SK-N-SH (cell line): ENCODE measurements at regions not wholly inside any gene's neighbourhood (a gene's known extent, or its start where the extent isn't known, plus 50 kb on each side); places are given as distances from the start of the nearest gene placed in this dataset.
"Not testable (repeated sequence)": the region's sequence is repeated elsewhere in the genome, so short reads cannot be mapped to it uniquely, and the experiment has no call there.

Experiments
- CTCF ChIA-PET: fragments of 300-600, 350-600 bp; formaldehyde crosslinking; extraction: SDS; loops from one replicate; lab custom pipeline; 2021; lab: Yijun Ruan, JAX
- POLR2A ChIA-PET: fragments of 350-600 bp; sonication (Branson Sonifier 250); formaldehyde crosslinking; extraction: SDS; loops from one replicate; lab custom pipeline; 2020; ENCODE audit warnings: antibody characterized with exemption, inconsistent platforms; lab: Yijun Ruan, JAX
- DNase-seq: peaks from one replicate; pipeline ENCODE4 v3.0.0; 2012
- H2AFZ ChIP-seq: fragments of 200-600 bp; sonication (generic); 2 replicates; pipeline ENCODE4 v1.8.1; 2016; ENCODE audit warnings: antibody characterized with exemption, mild to moderate bottlenecking, low read depth
- H3F3A ChIP-seq: fragments of 200-600 bp; sonication (generic); replicated peaks from 2 replicates; pipeline ENCODE3; 2016; ENCODE audit warnings: antibody characterized with exemption, mild to moderate bottlenecking; ENCODE audit not compliant: insufficient read depth
- H3K27ac ChIP-seq, 2 experiments: fragments of 200-500 bp in 1 of 2; fragments of 200-600 bp in 1 of 2; sonication (Bioruptor generic) in 1 of 2; sonication (generic), shearing (Covaris generic) in 1 of 2; 2 replicates each; pipeline versions ENCODE4 v1.5.1 to v1.6.1; 2014 to 2016; ENCODE audit warnings: low read depth in 2 of 2, inconsistent platforms in 1 of 2, low read length in 1 of 2, mild to moderate bottlenecking in 1 of 2, mixed read lengths in 1 of 2
- H3K27me3 ChIP-seq: fragments of 200-600 bp; sonication (generic), shearing (Covaris generic); 2 replicates; pipeline ENCODE4 v1.6.1; 2016; ENCODE audit warnings: mixed run types; ENCODE audit not compliant: insufficient read depth
- H3K36me3 ChIP-seq, 2 experiments: fragments of 200-500 bp in 1 of 2; fragments of 200-600 bp in 1 of 2; sonication (Bioruptor generic) in 1 of 2; sonication (generic) in 1 of 2; replicated peaks in 1 of 2; 2 replicates each; pipeline versions ENCODE3 to v1.5.1; 2014 to 2016; ENCODE audit warnings: low read length in 1 of 2, mild to moderate bottlenecking in 1 of 2; ENCODE audit not compliant: insufficient read depth in 2 of 2, control insufficient read depth in 1 of 2
- H3K4me1 ChIP-seq, 2 experiments: fragments of 200-500 bp in 1 of 2; fragments of 200-600 bp in 1 of 2; sonication (Bioruptor generic) in 1 of 2; sonication (generic), shearing (Covaris generic) in 1 of 2; 2 replicates each; pipeline versions ENCODE4 v1.5.1 to v1.6.1; 2014 to 2016; ENCODE audit warnings: low read depth in 1 of 2, low read length in 1 of 2, mixed run types in 1 of 2; ENCODE audit not compliant: insufficient read depth in 2 of 2, control insufficient read depth in 1 of 2
- H3K4me2 ChIP-seq: fragments of 200-600 bp; sonication (generic), shearing (Covaris generic); 2 replicates; pipeline ENCODE4 v1.6.1; 2017; ENCODE audit warnings: mixed run types
- H3K4me3 ChIP-seq, 2 experiments: fragments of 200-500 bp in 1 of 2; fragments of 200-600 bp in 1 of 2; sonication (Bioruptor generic) in 1 of 2; sonication (generic), shearing (Covaris generic) in 1 of 2; 2 replicates each; pipeline versions ENCODE4 v1.5.1 to v1.8.1; 2014 to 2016; ENCODE audit warnings: low read depth in 2 of 2, inconsistent platforms in 1 of 2, low read length in 1 of 2, mild to moderate bottlenecking in 1 of 2, mixed read lengths in 1 of 2, moderate library complexity in 1 of 2
- H3K79me2 ChIP-seq: fragments of 200-600 bp; sonication (generic); 2 replicates; pipeline ENCODE4 v1.8.1; 2017; ENCODE audit warnings: mild to moderate bottlenecking; ENCODE audit not compliant: insufficient read depth
- H3K9ac ChIP-seq: fragments of 200-600 bp; sonication (generic); 2 replicates; pipeline ENCODE4 v1.6.1; 2017; ENCODE audit warnings: mixed run types
- H3K9me2 ChIP-seq: fragments of 200-600 bp; sonication (generic); 2 replicates; pipeline ENCODE4 v1.6.1; 2017; ENCODE audit warnings: mixed run types
- H3K9me3 ChIP-seq: fragments of 200-600 bp; sonication (generic); 2 replicates; pipeline ENCODE4 v1.6.1; 2017; ENCODE audit warnings: mixed run types, mild to moderate bottlenecking, moderate library complexity
- H4K20me1 ChIP-seq: fragments of 200-600 bp; sonication (generic); 2 replicates; pipeline ENCODE4 v1.6.1; 2017; ENCODE audit warnings: mild to moderate bottlenecking, mixed run types; ENCODE audit not compliant: insufficient read depth
- ELF1 ChIP-seq: IDR thresholded peaks from 2 replicates; pipeline ENCODE4 v1.4.0; 2012
- EZH2phosphoT487 ChIP-seq: fragments of 200-600 bp; sonication (generic); IDR thresholded peaks from 2 replicates; pipeline ENCODE4 v1.6.1; 2017; ENCODE audit warnings: low read depth, mixed run types, mild to moderate bottlenecking, antibody characterized with exemption, moderate library complexity, borderline replicate concordance
- FOXJ3 ChIP-seq: sonication (generic); formaldehyde crosslinking; IDR thresholded peaks from 2 replicates; pipeline ENCODE4 v1.5.1; 2020; ENCODE audit warnings: mild to moderate bottlenecking, missing genetic modification reagents
- GABPA ChIP-seq: IDR thresholded peaks from 2 replicates; pipeline ENCODE4 v1.4.0; 2012; ENCODE audit warnings: low read depth, mild to moderate bottlenecking
- GATA2 ChIP-seq: sonication (generic); formaldehyde crosslinking; IDR thresholded peaks from 2 replicates; pipeline ENCODE4 v1.5.0; 2020; ENCODE audit warnings: mild to moderate bottlenecking, missing genetic modification reagents
- JUND ChIP-seq: IDR thresholded peaks from 2 replicates; pipeline ENCODE4 v1.4.0; 2012
- MEF2A ChIP-seq: IDR thresholded peaks from 2 replicates; pipeline ENCODE4 v1.4.0; 2012; ENCODE audit warnings: low read depth, borderline replicate concordance
- MXI1 ChIP-seq: IDR thresholded peaks from 2 replicates; pipeline ENCODE4 v1.6.1; 2012; ENCODE audit warnings: mild to moderate bottlenecking, low read depth, low read length, improper control_type of control experiment
- POLR2AphosphoS5 ChIP-seq: IDR thresholded peaks from 2 replicates; pipeline ENCODE4 v1.6.1; 2012; ENCODE audit warnings: low read depth, low read length
- RAD21 ChIP-seq: IDR thresholded peaks from 2 replicates; pipeline ENCODE4 v1.6.1; 2012; ENCODE audit warnings: mild to moderate bottlenecking, low read length
- RFX5 ChIP-seq: IDR thresholded peaks from 2 replicates; pipeline ENCODE4 v1.6.1; 2012; ENCODE audit warnings: mild to moderate bottlenecking, improper control_type of control experiment, low read length
- RXRA ChIP-seq: IDR thresholded peaks from 2 replicates; pipeline ENCODE4 v1.4.0; 2012; ENCODE audit warnings: low read depth, mild to moderate bottlenecking, borderline replicate concordance
- SMC3 ChIP-seq: IDR thresholded peaks from 2 replicates; pipeline ENCODE4 v1.6.1; 2012; ENCODE audit warnings: low read depth, low read length, improper control_type of control experiment
- TAF1 ChIP-seq: IDR thresholded peaks from 2 replicates; pipeline ENCODE4 v1.6.1; 2012; ENCODE audit warnings: low read depth, mild to moderate bottlenecking, low read length, moderate library complexity, borderline replicate concordance
- WGBS: methylation state at CpG from one replicate; pipeline ENCODE4 v1.1.6; 2017; ENCODE audit warnings: low lambda C conversion rate; 5-methylcytosine and 5-hydroxymethylcytosine counted together
- TF ChIP-seq, protein P1 (sequence below): IDR thresholded peaks from 2 replicates; pipeline ENCODE4 v1.4.0; 2012; ENCODE audit warnings: low read depth, borderline replicate concordance
- TF ChIP-seq, protein P2 (sequence below): IDR thresholded peaks from 2 replicates; pipeline ENCODE4; 2012
- TF ChIP-seq, protein P3 (sequence below): IDR thresholded peaks from 2 replicates; pipeline ENCODE4 v1.4.0; 2012; ENCODE audit warnings: low read depth, borderline replicate concordance

DNA sequence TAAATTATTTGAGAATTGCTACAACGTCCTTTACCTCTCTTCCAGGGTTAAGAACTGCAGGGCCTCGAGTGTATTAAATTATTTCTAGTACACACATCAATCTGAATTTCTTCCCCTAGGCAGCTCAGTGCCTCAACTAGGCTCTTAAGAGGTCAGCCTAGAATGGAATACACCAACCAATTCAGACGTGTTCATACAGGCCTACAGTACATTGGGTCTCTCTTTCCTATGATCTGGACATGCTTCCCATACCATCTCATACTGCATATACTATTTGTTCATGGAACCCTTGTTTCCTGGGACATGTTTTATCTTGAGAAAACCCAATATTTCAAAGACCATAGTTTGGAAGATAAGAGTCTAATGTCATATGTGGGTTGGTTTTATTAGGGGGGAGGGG is 434.1 kb upstream of the WWC1 start:
- H3K4me1 ChIP-seq, result no peaks in the 10 kb centered on the region; a peak in 1 of 4 replicates
- H3K9me2 ChIP-seq, result no peaks in the 10 kb centered on the region
- WGBS, result 16% methylated on average over 3 of the region's 3 CpGs
- no peak overlapping the region for H3K4me2 ChIP-seq
- H3F3A ChIP-seq, result no peaks in the 10 kb centered on the region
- POLR2A ChIA-PET, result no interaction called here
- no peaks in the 10 kb centered on the region for H3K9me3 ChIP-seq
- no peak overlapping the region for H3K9ac ChIP-seq
- H3K79me2 ChIP-seq, result no peaks in the 10 kb centered on the region
- H3K36me3 ChIP-seq, result no peaks in the 10 kb centered on the region
- no peak overlapping the region for H2AFZ ChIP-seq
- no peak overlapping the region for H3K27ac ChIP-seq
- TF ChIP-seq JUND (no peak), EZH2phosphoT487 (no peak), POLR2AphosphoS5 (no peak), RAD21 (no peak), RXRA (no peak), FOXJ3 (CRISPR knock-in tag) (no peak), GATA2 (CRISPR knock-in tag) (no peak), ELF1 (no peak), MEF2A (no peak), SMC3 (no peak), TAF1 (no peak), MXI1 (no peak), GABPA (no peak), RFX5 (no peak)
- TF ChIP-seq, protein P1, sequence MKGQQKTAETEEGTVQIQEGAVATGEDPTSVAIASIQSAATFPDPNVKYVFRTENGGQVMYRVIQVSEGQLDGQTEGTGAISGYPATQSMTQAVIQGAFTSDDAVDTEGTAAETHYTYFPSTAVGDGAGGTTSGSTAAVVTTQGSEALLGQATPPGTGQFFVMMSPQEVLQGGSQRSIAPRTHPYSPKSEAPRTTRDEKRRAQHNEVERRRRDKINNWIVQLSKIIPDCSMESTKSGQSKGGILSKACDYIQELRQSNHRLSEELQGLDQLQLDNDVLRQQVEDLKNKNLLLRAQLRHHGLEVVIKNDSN, result no peak
- TF ChIP-seq, protein P2, sequence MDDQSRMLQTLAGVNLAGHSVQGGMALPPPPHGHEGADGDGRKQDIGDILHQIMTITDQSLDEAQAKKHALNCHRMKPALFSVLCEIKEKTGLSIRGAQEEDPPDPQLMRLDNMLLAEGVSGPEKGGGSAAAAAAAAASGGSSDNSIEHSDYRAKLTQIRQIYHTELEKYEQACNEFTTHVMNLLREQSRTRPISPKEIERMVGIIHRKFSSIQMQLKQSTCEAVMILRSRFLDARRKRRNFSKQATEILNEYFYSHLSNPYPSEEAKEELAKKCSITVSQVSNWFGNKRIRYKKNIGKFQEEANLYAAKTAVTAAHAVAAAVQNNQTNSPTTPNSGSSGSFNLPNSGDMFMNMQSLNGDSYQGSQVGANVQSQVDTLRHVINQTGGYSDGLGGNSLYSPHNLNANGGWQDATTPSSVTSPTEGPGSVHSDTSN, result no peak
- TF ChIP-seq, protein P3, sequence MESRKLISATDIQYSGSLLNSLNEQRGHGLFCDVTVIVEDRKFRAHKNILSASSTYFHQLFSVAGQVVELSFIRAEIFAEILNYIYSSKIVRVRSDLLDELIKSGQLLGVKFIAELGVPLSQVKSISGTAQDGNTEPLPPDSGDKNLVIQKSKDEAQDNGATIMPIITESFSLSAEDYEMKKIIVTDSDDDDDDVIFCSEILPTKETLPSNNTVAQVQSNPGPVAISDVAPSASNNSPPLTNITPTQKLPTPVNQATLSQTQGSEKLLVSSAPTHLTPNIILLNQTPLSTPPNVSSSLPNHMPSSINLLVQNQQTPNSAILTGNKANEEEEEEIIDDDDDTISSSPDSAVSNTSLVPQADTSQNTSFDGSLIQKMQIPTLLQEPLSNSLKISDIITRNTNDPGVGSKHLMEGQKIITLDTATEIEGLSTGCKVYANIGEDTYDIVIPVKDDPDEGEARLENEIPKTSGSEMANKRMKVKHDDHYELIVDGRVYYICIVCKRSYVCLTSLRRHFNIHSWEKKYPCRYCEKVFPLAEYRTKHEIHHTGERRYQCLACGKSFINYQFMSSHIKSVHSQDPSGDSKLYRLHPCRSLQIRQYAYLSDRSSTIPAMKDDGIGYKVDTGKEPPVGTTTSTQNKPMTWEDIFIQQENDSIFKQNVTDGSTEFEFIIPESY, result no peak
- H3K27me3 ChIP-seq, result no peaks in the 10 kb centered on the region
- CTCF ChIA-PET, result interaction anchor here (1.0 to 1.6 kb wide), 2 partner anchors 9 to 166 kb away, joined by 3 to 5 read pairs; no protein-coding TSS in a partner anchor
- H3K4me3 ChIP-seq, result no peak overlapping the region
- H4K20me1 ChIP-seq, result no peaks in the 10 kb centered on the region
- no peak for DNase-seq

DNA sequence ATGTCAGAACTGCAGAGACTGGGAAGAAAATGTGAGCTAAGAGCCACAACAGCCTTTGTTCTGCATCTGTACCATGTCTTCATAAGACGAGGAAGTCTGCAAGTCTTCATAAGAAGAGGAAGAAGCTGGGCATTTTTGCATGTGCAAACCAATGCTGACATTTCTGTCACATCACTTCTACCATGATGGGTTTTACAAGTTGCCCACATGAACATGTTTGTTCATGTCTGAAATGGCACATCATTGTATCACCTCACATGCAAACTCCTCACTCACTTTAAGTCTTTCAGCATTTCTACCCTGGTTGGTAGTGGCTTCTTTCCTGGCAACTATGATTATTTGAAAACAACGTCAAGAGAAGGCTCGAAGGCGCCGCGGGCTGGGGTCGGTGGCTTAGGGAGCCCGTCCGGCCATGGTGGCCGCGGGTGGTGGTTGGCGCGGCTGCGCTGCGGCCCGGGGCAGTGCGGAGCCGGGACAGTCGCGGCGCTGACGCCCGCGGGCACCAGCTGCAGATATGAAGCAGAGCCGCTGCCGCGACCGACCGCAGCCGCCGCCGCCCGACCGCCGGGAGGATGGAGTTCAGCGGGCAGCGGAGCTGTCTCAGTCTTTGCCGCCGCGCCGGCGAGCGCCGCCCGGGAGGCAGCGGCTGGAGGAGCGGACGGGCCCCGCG is 433.1 kb upstream of the WWC1 start:
- H3K27ac ChIP-seq, H3K36me3 ChIP-seq, H3F3A ChIP-seq, DNase-seq, H2AFZ ChIP-seq, H3K9me2 ChIP-seq, H4K20me1 ChIP-seq, H3K4me1 ChIP-seq, H3K79me2 ChIP-seq, POLR2A ChIA-PET, H3K4me2 ChIP-seq, H3K9ac ChIP-seq, H3K4me3 ChIP-seq, H3K27me3 ChIP-seq, H3K9me3 ChIP-seq: not testable (repeated sequence)
- WGBS, result 73% methylated on average over 11 of the region's 50 CpGs
- CTCF ChIA-PET, result interaction anchor here (1.6 kb wide), 1 partner anchor 10 kb away, joined by 5 read pairs; no protein-coding TSS in a partner anchor
